HepG2 (cell line): ENCODE measurements at regions not wholly inside any gene's neighbourhood (a gene's known extent, or its start where the extent isn't known, plus 50 kb on each side); places are given as distances from the start of the nearest gene placed in this dataset.

Experiments
- FOXA1 ChIP-seq, 2 experiments: fragments of 450-650 bp in 1 of 2; sonication (generic) in 1 of 2; formaldehyde crosslinking in 1 of 2; IDR thresholded peaks; 2 replicates each; pipeline versions ENCODE4 v1.4.0 to v1.6.1; 2016 to 2020; ENCODE audit warnings: missing genetic modification reagents in 1 of 2
- HOXD1 ChIP-seq: sonication (generic); formaldehyde crosslinking; IDR thresholded peaks from 2 replicates; pipeline ENCODE4 v1.5.0; 2020; ENCODE audit warnings: missing genetic modification reagents
- PAX8 ChIP-seq: sonication (generic); formaldehyde crosslinking; IDR thresholded peaks from 2 replicates; pipeline ENCODE4 v1.8.0; 2022; ENCODE audit warnings: mild to moderate bottlenecking, missing genetic modification reagents, borderline replicate concordance
- RAD21 ChIP-seq: fragments of 450-650 bp; formaldehyde crosslinking; IDR thresholded peaks from 2 replicates; pipeline ENCODE4 v1.5.0; 2020; ENCODE audit warnings: mild to moderate bottlenecking
- RFX5 ChIP-seq: IDR thresholded peaks from 2 replicates; pipeline ENCODE4 v1.6.1; 2011; ENCODE audit warnings: low read depth, low read length, improper control_type of control experiment
- SIN3A ChIP-seq: IDR thresholded peaks from 2 replicates; pipeline ENCODE4 v1.6.1; 2011; ENCODE audit warnings: low read depth, mild to moderate bottlenecking, control low read depth, low read length, borderline replicate concordance

- TF ChIP-seq SIN3A: no peak
- no peak for TF ChIP-seq RAD21
- no peak for TF ChIP-seq PAX8 (CRISPR knock-in tag)
- TF ChIP-seq HOXD1: no peak
- no peak for TF ChIP-seq FOXA1 (IDR thresholded peaks at IDR 0.05)
- no peak for TF ChIP-seq FOXA1 (CRISPR knock-in tag; IDR thresholded peaks at IDR 0.05)
- TF ChIP-seq RFX5: no peak
Observed at GRCh38 chr17:51505450-51505849, 245.1 kb downstream of the UTP18 start.
